Fibroblast of skin of left quadriceps (primary cell): ENCODE measurements at regions not wholly inside any gene's neighbourhood (a gene's known extent, or its start where the extent isn't known, plus 50 kb on each side); places are given as distances from the start of the nearest gene placed in this dataset.
"Not testable (repeated sequence)": the region's sequence is repeated elsewhere in the genome, so short reads cannot be mapped to it uniquely, and the experiment has no call there.

Source experiments
- DNase-seq, 2 experiments: peaks; one replicate each; pipeline ENCODE4 v3.0.0-alpha.2; 2013; ENCODE audit warnings: low read depth in 2 of 2

GRCh38 chr4:31266094-31266493, 545.9 kb downstream of the PCDH7 start:
- DNase-seq: not testable (repeated sequence)

- peak; percentile 25 to 28 for DNase-seq
These were observed 552.3 kb downstream of the PCDH7 start for GRCh38 chr4:31272331-31273061.

GRCh38 chr4:31275906-31276305, 555.7 kb downstream of the PCDH7 start:
- DNase-seq: no peak

GRCh38 chr4:31283679-31284078, 563.5 kb downstream of the PCDH7 start:
- no peak for DNase-seq

- DNase-seq: no peak
These were observed 570.7 kb downstream of the PCDH7 start for GRCh38 chr4:31290836-31291235.

GRCh38 chr4:31291238-31291637, 571.1 kb downstream of the PCDH7 start:
- no peak for DNase-seq

GRCh38 chr4:31294655-31295480, 574.7 kb downstream of the PCDH7 start:
- DNase-seq: no peak

- no peak for DNase-seq
These were observed 578.6 kb downstream of the PCDH7 start for GRCh38 chr4:31298737-31299136.

- DNase-seq: no peak
These were observed 586.9 kb downstream of the PCDH7 start for GRCh38 chr4:31307029-31307428.

- no peak for DNase-seq
These were observed 604.6 kb downstream of the PCDH7 start for GRCh38 chr4:31324814-31325213.

- DNase-seq: no peak
These were observed 605.1 kb downstream of the PCDH7 start for GRCh38 chr4:31325300-31325699.

GRCh38 chr4:31327031-31327430, 606.9 kb downstream of the PCDH7 start:
- DNase-seq: no peak

GRCh38 chr4:31328932-31329331, 608.8 kb downstream of the PCDH7 start:
- no peak for DNase-seq

GRCh38 chr4:31334086-31334910, 614.1 kb downstream of the PCDH7 start:
- DNase-seq: no peak

GRCh38 chr4:31338000-31338399, 617.8 kb downstream of the PCDH7 start:
- DNase-seq: no peak

- no peak for DNase-seq
These were observed 621.6 kb downstream of the PCDH7 start for GRCh38 chr4:31341601-31342359.

GRCh38 chr4:31343061-31343460, 622.9 kb downstream of the PCDH7 start:
- DNase-seq: no peak

- no peak for DNase-seq
These were observed 629.7 kb downstream of the PCDH7 start for GRCh38 chr4:31349907-31350306.

GRCh38 chr4:31351695-31352094, 631.5 kb downstream of the PCDH7 start:
- no peak for DNase-seq

- DNase-seq: no peak
These were observed 636.7 kb downstream of the PCDH7 start for GRCh38 chr4:31356839-31357238.

- peak; percentile 85 for DNase-seq
These were observed 640.6 kb downstream of the PCDH7 start for GRCh38 chr4:31360786-31361185.
